Neural cell (in vitro differentiated cells): ENCODE measurements at regions not wholly inside any gene's neighbourhood (a gene's known extent, or its start where the extent isn't known, plus 50 kb on each side); places are given as distances from the start of the nearest gene placed in this dataset.
A peak's percentile ranks its signal among the peaks of the same experiment; 100 is the strongest.

Experiments
- H2AFZ ChIP-seq: fragments of 200-600, 300-800 bp; sonication (generic), shearing (Covaris generic); 2 replicates; pipeline ENCODE4 v1.6.0; 2014; ENCODE audit warnings: low read depth, mild to moderate bottlenecking, antibody characterized with exemption, low read length, moderate library complexity
- H3F3A ChIP-seq: fragments of 200-600 bp; shearing (Covaris generic); 2 replicates; pipeline ENCODE4 v1.6.1; 2016; ENCODE audit warnings: mild to moderate bottlenecking, moderate library complexity, mixed read lengths, antibody characterized with exemption, low read length; ENCODE audit not compliant: insufficient read depth, poor library complexity, severe bottlenecking
- H3K27ac ChIP-seq: fragments of 200-600, 300-800 bp; sonication (generic), shearing (Covaris generic); 2 replicates; pipeline ENCODE4 v1.5.1; 2014; ENCODE audit warnings: mild to moderate bottlenecking, low read length, moderate library complexity
- H3K27me3 ChIP-seq: fragments of 300-800, 200-600 bp; sonication (generic), shearing (Covaris generic); 2 replicates; pipeline ENCODE4 v1.6.0; 2014; ENCODE audit warnings: mild to moderate bottlenecking, low read depth, low read length, moderate library complexity; ENCODE audit not compliant: insufficient read depth
- H3K36me3 ChIP-seq: fragments of 300-800, 200-600 bp; sonication (generic), shearing (Covaris generic); 2 replicates; pipeline ENCODE4 v1.5.1; 2014; ENCODE audit warnings: mild to moderate bottlenecking, antibody characterized with exemption, low read length, moderate library complexity; ENCODE audit not compliant: insufficient read depth
- H3K4me2 ChIP-seq: fragments of 300-800, 200-600 bp; sonication (generic), shearing (Covaris generic); 2 replicates; pipeline ENCODE4 v1.6.0; 2014; ENCODE audit warnings: mild to moderate bottlenecking, low read length
- H3K4me3 ChIP-seq: fragments of 300-800, 200-600 bp; sonication (generic), shearing (Covaris generic); 2 replicates; pipeline ENCODE4 v1.5.1; 2014; ENCODE audit warnings: mild to moderate bottlenecking, low read length, moderate library complexity
- H3K79me2 ChIP-seq: fragments of 200-600 bp; shearing (Covaris generic); replicated peaks from 2 replicates; pipeline ENCODE4 v1.6.0; 2014; ENCODE audit warnings: mild to moderate bottlenecking, low read length, moderate library complexity; ENCODE audit not compliant: insufficient read depth
- H3K9ac ChIP-seq: fragments of 300-800, 200-600 bp; sonication (generic), shearing (Covaris generic); 2 replicates; pipeline ENCODE4 v1.6.1; 2016; ENCODE audit warnings: mild to moderate bottlenecking, low read length, mixed read lengths
- H3K9me2 ChIP-seq: fragments of 200-600 bp; shearing (Covaris generic); 2 replicates; pipeline ENCODE4 v1.6.1; 2016; ENCODE audit warnings: mild to moderate bottlenecking, low read length, mixed read lengths; ENCODE audit not compliant: insufficient read depth
- H3K9me3 ChIP-seq: fragments of 200-600, 300-800 bp; sonication (generic), shearing (Covaris generic); 2 replicates; pipeline ENCODE4 v1.6.1; 2016; ENCODE audit warnings: mild to moderate bottlenecking, mixed run types, low read length, moderate library complexity, mixed read lengths
- H4K20me1 ChIP-seq: fragments of 200-600 bp; shearing (Covaris generic); 2 replicates; pipeline ENCODE4 v1.6.1; 2016; ENCODE audit warnings: mild to moderate bottlenecking, mixed run types; ENCODE audit not compliant: insufficient read depth
- CTCF ChIP-seq: fragments of 450-650 bp; IDR thresholded peaks from 2 replicates; pipeline ENCODE4 v1.5.1; 2014; ENCODE audit warnings: antibody characterized with exemption, mild to moderate bottlenecking, moderate library complexity; ENCODE audit not compliant: poor library complexity, severe bottlenecking
- EP300 ChIP-seq: fragments of 450-650 bp; conservative IDR thresholded peaks from 2 replicates; pipeline ENCODE4 v1.6.1; 2014; ENCODE audit warnings: antibody characterized with exemption, mild to moderate bottlenecking, moderate library complexity; ENCODE audit not compliant: poor library complexity, severe bottlenecking
- EZH2 ChIP-seq: fragments of 200-600, 300-800 bp; shearing (Covaris generic), sonication (generic); IDR thresholded peaks from 2 replicates; pipeline ENCODE4 v1.6.1; 2014; ENCODE audit warnings: antibody characterized with exemption, low read length, borderline replicate concordance, mild to moderate bottlenecking; ENCODE audit not compliant: insufficient read depth, poor library complexity, severe bottlenecking
- MXI1 ChIP-seq: fragments of 450-650 bp; conservative IDR thresholded peaks from 2 replicates; pipeline ENCODE4 v1.6.1; 2014; ENCODE audit warnings: antibody characterized with exemption, mild to moderate bottlenecking; ENCODE audit not compliant: poor library complexity, severe bottlenecking
- POLR2AphosphoS5 ChIP-seq: IDR thresholded peaks from 2 replicates; pipeline ENCODE4 v1.6.1; 2012
- RAD21 ChIP-seq: fragments of 450-650 bp; conservative IDR thresholded peaks from 2 replicates; pipeline ENCODE4 v1.6.1; 2014; ENCODE audit warnings: antibody characterized with exemption, mild to moderate bottlenecking, moderate library complexity
- TAF1 ChIP-seq: IDR thresholded peaks from 2 replicates; pipeline ENCODE4 v1.6.1; 2012; ENCODE audit warnings: low read depth
- TF ChIP-seq, protein P1 (sequence below): IDR thresholded peaks from 2 replicates; pipeline ENCODE4 v1.6.1; 2012; ENCODE audit warnings: borderline replicate concordance

DNA sequence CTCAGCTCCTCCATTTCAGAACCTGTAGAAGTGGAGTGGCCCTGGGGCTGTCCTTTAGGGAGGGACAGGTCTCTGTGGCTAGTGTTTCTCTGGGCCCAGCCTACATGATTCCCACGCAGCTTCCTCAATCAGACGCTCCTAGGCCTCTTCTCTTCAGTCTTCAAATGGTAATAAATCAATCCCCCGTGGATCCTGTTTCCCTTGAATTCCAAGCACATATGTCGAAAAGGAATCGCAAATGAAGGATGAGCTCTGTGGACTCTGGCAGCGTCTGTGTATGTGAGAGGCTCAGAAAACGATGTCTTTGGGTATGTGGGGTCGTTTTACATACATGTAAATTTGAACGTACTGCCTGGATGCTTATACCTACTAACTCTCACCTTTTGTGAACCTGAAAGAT lies 98.5 kb upstream of the ST8SIA3 start:
- Histone ChIP-seq H3K9ac (no peak overlapping the region), H3K27me3 (no peaks in the 10 kb centered on the region)
- TF ChIP-seq CTCF (no peak), POLR2AphosphoS5 (peak; percentile 10), RAD21 (no peak), MXI1 (no peak), EZH2 (no peak), TAF1 (no peak), EP300 (no peak)
- TF ChIP-seq, protein P1, sequence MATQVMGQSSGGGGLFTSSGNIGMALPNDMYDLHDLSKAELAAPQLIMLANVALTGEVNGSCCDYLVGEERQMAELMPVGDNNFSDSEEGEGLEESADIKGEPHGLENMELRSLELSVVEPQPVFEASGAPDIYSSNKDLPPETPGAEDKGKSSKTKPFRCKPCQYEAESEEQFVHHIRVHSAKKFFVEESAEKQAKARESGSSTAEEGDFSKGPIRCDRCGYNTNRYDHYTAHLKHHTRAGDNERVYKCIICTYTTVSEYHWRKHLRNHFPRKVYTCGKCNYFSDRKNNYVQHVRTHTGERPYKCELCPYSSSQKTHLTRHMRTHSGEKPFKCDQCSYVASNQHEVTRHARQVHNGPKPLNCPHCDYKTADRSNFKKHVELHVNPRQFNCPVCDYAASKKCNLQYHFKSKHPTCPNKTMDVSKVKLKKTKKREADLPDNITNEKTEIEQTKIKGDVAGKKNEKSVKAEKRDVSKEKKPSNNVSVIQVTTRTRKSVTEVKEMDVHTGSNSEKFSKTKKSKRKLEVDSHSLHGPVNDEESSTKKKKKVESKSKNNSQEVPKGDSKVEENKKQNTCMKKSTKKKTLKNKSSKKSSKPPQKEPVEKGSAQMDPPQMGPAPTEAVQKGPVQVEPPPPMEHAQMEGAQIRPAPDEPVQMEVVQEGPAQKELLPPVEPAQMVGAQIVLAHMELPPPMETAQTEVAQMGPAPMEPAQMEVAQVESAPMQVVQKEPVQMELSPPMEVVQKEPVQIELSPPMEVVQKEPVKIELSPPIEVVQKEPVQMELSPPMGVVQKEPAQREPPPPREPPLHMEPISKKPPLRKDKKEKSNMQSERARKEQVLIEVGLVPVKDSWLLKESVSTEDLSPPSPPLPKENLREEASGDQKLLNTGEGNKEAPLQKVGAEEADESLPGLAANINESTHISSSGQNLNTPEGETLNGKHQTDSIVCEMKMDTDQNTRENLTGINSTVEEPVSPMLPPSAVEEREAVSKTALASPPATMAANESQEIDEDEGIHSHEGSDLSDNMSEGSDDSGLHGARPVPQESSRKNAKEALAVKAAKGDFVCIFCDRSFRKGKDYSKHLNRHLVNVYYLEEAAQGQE, result peak; percentile 78

GRCh38 chr18:57258131-57258777 lies 94.1 kb upstream of the ST8SIA3 start:
- no peaks in the 10 kb centered on the region for H3K36me3 ChIP-seq
- no peaks in the 10 kb centered on the region for H3K27me3 ChIP-seq
- no peak overlapping the region for H3K27ac ChIP-seq
- no peak overlapping the region for H3K4me3 ChIP-seq
- no peak overlapping the region for H3K4me2 ChIP-seq
- TF ChIP-seq, protein P1, result no peak
- TF ChIP-seq EP300 (peak; percentile 88), POLR2AphosphoS5 (peak; percentile 64)
- no peaks in the 10 kb centered on the region for H3K9me3 ChIP-seq
- H3K9me2 ChIP-seq, result no peaks in the 10 kb centered on the region
- no peaks in the 10 kb centered on the region for H3F3A ChIP-seq
- no peak overlapping the region for H3K9ac ChIP-seq
- H3K79me2 ChIP-seq, result no peaks in the 10 kb centered on the region
- H2AFZ ChIP-seq, result no peak overlapping the region
- H4K20me1 ChIP-seq, result no peaks in the 10 kb centered on the region

More for the DNA sequence above, 98.5 kb upstream of the ST8SIA3 start:
- H3K4me2 ChIP-seq, result no peak overlapping the region
- no peak overlapping the region for H3K4me3 ChIP-seq
- H4K20me1 ChIP-seq, result no peaks in the 10 kb centered on the region
- H3K36me3 ChIP-seq, result no peaks in the 10 kb centered on the region
- no peak overlapping the region for H2AFZ ChIP-seq
- no peaks in the 10 kb centered on the region for H3K9me3 ChIP-seq
- H3K27ac ChIP-seq, result peak overlapping the region; percentile 31
- H3K9me2 ChIP-seq, result no peaks in the 10 kb centered on the region
- no peaks in the 10 kb centered on the region for H3K79me2 ChIP-seq
- no peaks in the 10 kb centered on the region for H3F3A ChIP-seq
